Stimulated activated memory B cell treated with anti-CD40 and anti-IgM and Interleukin-4, amounts not matched to agents 10 μg/mL and 1 μg/mL and 100 μg/mL, for 72 hours (primary cell): ENCODE measurements at regions not wholly inside any gene's neighbourhood (a gene's known extent, or its start where the extent isn't known, plus 50 kb on each side); places are given as distances from the start of the nearest gene placed in this dataset.

ENCODE experiments used
- ATAC-seq: fragments of 150-1000 bp; cut with Tn5 transposase; 2 replicates; pipeline ENCODE4 v1.10.0; 2021
- H3K27ac Mint-ChIP-seq: one replicate; pipeline ENCODE4 v1.8.0; 2022; ENCODE audit warnings: mild to moderate bottlenecking, mixed read lengths
- H3K27me3 Mint-ChIP-seq: one replicate; pipeline ENCODE4 v1.8.0; 2022; ENCODE audit warnings: mixed read lengths
- H3K36me3 Mint-ChIP-seq: one replicate; pipeline ENCODE4 v1.8.0; 2022; ENCODE audit warnings: mixed read lengths
- H3K4me1 Mint-ChIP-seq: one replicate; pipeline ENCODE4 v1.8.0; 2022; ENCODE audit warnings: mixed read lengths
- H3K4me3 Mint-ChIP-seq: one replicate; pipeline ENCODE4 v1.8.0; 2022; ENCODE audit warnings: mild to moderate bottlenecking, moderate library complexity, mixed read lengths
- H3K9me3 Mint-ChIP-seq: one replicate; pipeline ENCODE4 v1.8.0; 2022; ENCODE audit warnings: mixed read lengths

GRCh38 chr12:58186401-58186800 is 245.0 kb downstream of the ATP23 start:
- Mint-ChIP-seq H3K4me1 (no peaks in the 10 kb centered on the region), H3K9me3 (peaks cover 15% of the 10 kb centered on the region), H3K27me3 (peaks cover 1% of the 10 kb centered on the region), H3K27ac (no peak overlapping the region), H3K4me3 (no peak overlapping the region), H3K36me3 (no peaks in the 10 kb centered on the region)
- no peak for ATAC-seq

DNA sequence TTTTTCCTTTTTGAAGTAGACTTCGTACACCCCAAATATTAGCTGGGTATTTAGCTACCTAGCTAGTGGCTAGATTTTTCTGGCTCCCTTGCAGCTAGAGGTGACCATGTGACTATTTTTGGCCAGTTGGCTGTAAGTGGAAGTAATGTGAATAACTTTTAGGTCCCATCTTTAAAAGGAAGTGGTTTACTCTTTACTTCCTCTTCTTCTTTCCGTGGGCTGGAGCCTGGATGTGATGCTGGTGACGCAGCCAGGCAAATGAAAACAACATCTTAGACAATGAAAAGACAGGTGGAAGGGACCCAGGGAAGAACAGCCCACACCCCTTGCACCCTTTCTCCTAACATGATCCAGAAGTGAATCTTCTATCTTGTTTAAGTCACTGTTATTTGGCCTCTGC is 245.5 kb downstream of the ATP23 start:
- peaks cover 6% of the 10 kb centered on the region for H3K27me3 Mint-ChIP-seq
- no peaks in the 10 kb centered on the region for H3K36me3 Mint-ChIP-seq
- no peaks in the 10 kb centered on the region for H3K4me1 Mint-ChIP-seq
- peaks cover 18% of the 10 kb centered on the region for H3K9me3 Mint-ChIP-seq
- H3K27ac Mint-ChIP-seq: no peak overlapping the region
- ATAC-seq: no peak
- H3K4me3 Mint-ChIP-seq: no peak overlapping the region

GRCh38 chr12:58189030-58189429 is 247.7 kb downstream of the ATP23 start:
- ATAC-seq: no peak
- Mint-ChIP-seq H3K27me3 (peaks cover 9% of the 10 kb centered on the region), H3K27ac (no peak overlapping the region), H3K36me3 (no peaks in the 10 kb centered on the region), H3K4me3 (no peak overlapping the region), H3K4me1 (no peaks in the 10 kb centered on the region), H3K9me3 (peaks cover 18% of the 10 kb centered on the region)

DNA sequence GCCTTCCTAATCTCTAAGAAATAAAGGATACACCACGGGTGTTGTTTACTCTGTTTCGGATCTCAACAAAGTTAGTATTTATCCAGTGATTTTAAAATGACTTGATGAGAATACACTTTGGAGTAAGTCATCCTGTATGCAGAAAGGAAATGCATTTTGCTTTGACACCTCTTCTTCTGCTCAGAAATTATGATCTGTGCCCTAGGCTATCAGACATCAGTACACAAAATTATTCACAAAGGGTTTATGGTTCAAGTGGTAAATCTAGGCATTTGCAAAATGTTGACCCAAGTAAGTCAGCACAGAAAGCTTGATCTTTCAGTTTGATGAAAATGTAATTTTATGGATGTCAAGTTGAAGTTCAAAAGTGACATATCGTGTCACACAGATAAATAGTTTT is 248.5 kb downstream of the ATP23 start:
- no peaks in the 10 kb centered on the region for H3K36me3 Mint-ChIP-seq
- no peak overlapping the region for H3K4me3 Mint-ChIP-seq
- no peak for ATAC-seq
- H3K4me1 Mint-ChIP-seq: no peaks in the 10 kb centered on the region
- no peak overlapping the region for H3K27ac Mint-ChIP-seq
- H3K27me3 Mint-ChIP-seq: peaks cover 9% of the 10 kb centered on the region
- H3K9me3 Mint-ChIP-seq: peaks cover 18% of the 10 kb centered on the region

GRCh38 chr12:58190618-58191017 is 249.3 kb downstream of the ATP23 start:
- peaks cover 22% of the 10 kb centered on the region for H3K9me3 Mint-ChIP-seq

GRCh38 chr12:58196971-58197370 is 255.6 kb downstream of the ATP23 start:
- no peak for ATAC-seq
- Mint-ChIP-seq H3K36me3 (no peaks in the 10 kb centered on the region), H3K27me3 (peaks cover 9% of the 10 kb centered on the region), H3K9me3 (peaks cover 10% of the 10 kb centered on the region), H3K27ac (no peak overlapping the region), H3K4me1 (peaks cover 6% of the 10 kb centered on the region), H3K4me3 (no peak overlapping the region)

More at GRCh38 chr12:58190618-58191017, 249.3 kb downstream of the ATP23 start:
- Mint-ChIP-seq H3K4me3 (no peak overlapping the region), H3K36me3 (no peaks in the 10 kb centered on the region), H3K27ac (no peak overlapping the region), H3K4me1 (no peaks in the 10 kb centered on the region), H3K27me3 (peaks cover 9% of the 10 kb centered on the region)
- no peak for ATAC-seq

- no peak overlapping the region for H3K4me3 Mint-ChIP-seq
- no peak overlapping the region for H3K27ac Mint-ChIP-seq
- no peaks in the 10 kb centered on the region for H3K36me3 Mint-ChIP-seq
- peak; percentile 46 for ATAC-seq
- no peaks in the 10 kb centered on the region for H3K27me3 Mint-ChIP-seq
- H3K9me3 Mint-ChIP-seq: no peaks in the 10 kb centered on the region
- H3K4me1 Mint-ChIP-seq: peaks cover 5% of the 10 kb centered on the region
Measured at GRCh38 chr12:58202933-58203718, 261.8 kb downstream of the ATP23 start.

DNA sequence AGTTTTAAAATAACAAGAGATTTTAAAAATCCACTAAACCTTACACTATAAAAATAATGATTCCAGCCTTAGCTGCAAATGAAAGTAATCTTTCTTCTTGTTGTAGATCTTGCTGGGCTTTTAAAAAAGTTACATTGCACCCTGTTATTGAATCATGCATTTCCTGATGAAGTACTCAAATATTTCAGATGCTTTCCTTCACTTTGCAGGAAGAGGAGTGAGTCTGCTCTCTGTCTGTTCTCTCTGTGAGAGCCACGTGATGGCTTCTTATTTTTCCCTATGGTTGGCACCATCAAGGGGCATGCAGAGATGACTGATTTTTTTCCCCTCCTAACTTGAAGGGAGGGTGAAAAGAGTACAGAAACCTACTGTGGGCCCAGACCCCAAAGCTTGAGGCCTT is 262.7 kb downstream of the ATP23 start:
- Mint-ChIP-seq H3K4me3 (no peak overlapping the region), H3K9me3 (no peaks in the 10 kb centered on the region), H3K27me3 (no peaks in the 10 kb centered on the region), H3K4me1 (peaks cover 5% of the 10 kb centered on the region), H3K27ac (no peak overlapping the region), H3K36me3 (no peaks in the 10 kb centered on the region)
- ATAC-seq: no peak

DNA sequence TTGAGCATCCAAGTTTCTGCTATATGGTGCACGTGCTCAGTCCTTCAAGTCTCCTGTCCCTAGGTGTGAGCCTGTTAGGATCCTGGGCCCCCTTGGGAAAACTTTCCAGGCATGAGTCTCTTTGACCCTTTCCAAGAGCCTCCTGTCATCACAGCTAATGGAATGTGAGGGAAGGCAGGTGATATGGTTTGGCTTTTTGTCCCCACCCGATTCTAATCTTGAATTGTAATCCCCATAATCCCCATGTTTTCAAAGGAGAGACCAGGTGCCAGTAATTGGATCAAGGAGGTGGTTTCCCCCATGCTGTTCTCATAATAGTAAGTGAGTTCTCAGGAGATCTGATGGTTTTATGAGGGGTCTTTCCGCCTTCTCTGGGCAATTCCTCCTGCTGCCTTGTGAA is 265.5 kb downstream of the ATP23 start:
- no peaks in the 10 kb centered on the region for H3K36me3 Mint-ChIP-seq
- H3K4me1 Mint-ChIP-seq: peaks cover 5% of the 10 kb centered on the region
- H3K27me3 Mint-ChIP-seq: no peaks in the 10 kb centered on the region
- no peaks in the 10 kb centered on the region for H3K9me3 Mint-ChIP-seq
- H3K4me3 Mint-ChIP-seq: no peak overlapping the region
- ATAC-seq: no peak
- no peak overlapping the region for H3K27ac Mint-ChIP-seq

DNA sequence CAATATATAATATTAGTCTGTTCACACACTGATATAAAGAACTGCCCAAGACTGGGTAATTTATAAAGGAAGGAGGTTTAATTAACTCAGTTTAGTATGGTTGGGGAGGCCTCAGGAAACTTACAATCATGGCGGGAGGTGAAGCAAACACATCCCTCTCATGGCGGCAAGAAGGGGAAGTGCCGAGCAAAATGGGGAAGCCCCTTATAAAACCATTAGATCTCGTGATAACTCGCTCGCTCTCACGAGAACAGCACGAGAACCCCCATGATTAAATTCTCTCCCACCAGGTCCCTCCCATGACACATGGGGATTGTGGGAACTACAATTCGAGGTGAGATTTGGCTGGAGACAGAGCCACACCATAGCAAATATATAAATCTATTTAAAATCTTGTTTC is 269.8 kb downstream of the ATP23 start:
- Mint-ChIP-seq H3K4me3 (no peak overlapping the region), H3K9me3 (no peaks in the 10 kb centered on the region), H3K36me3 (no peaks in the 10 kb centered on the region), H3K27me3 (no peaks in the 10 kb centered on the region), H3K27ac (no peak overlapping the region), H3K4me1 (no peaks in the 10 kb centered on the region)
- ATAC-seq: no peak

GRCh38 chr12:58217130-58217529 is 275.8 kb downstream of the ATP23 start:
- Mint-ChIP-seq H3K27me3 (no peaks in the 10 kb centered on the region), H3K9me3 (no peaks in the 10 kb centered on the region), H3K36me3 (no peaks in the 10 kb centered on the region), H3K4me3 (no peak overlapping the region), H3K27ac (no peak overlapping the region), H3K4me1 (no peaks in the 10 kb centered on the region)
- no peak for ATAC-seq

DNA sequence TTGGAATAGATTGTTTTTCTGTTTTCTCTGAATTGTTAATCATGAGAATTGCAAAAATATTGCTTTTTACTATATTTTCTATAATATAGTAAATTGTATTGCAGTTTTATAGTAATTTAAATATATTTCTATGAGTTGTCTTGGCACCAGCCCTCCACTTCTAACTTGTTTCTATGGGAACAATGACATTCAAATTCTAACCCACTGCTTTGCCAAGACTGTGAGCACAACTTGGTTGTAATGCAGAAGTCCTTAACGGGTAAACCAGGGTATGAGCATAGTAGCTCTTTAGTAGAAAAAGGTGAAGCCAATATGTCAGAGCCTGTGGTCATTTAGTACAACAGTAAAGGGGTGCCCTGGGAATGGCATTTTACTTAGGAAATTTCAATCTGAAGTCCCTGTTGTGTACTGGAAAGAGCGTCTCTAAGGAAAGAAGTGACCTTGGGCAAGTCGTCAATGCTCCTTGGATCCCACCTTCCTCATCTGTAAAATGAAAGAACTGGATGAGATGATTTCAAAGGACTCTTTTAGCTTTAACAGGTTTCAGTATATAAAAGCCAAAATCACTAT is 283.3 kb downstream of the ATP23 start:
- ATAC-seq: no peak

GRCh38 chr12:58225203-58225877 is 284.0 kb downstream of the ATP23 start:
- ATAC-seq: no peak
- Mint-ChIP-seq H3K27ac (no peak overlapping the region), H3K4me1 (no peaks in the 10 kb centered on the region), H3K27me3 (no peaks in the 10 kb centered on the region), H3K36me3 (no peaks in the 10 kb centered on the region), H3K9me3 (peaks cover 4% of the 10 kb centered on the region), H3K4me3 (no peak overlapping the region)

More for the DNA sequence above, 283.3 kb downstream of the ATP23 start:
- Mint-ChIP-seq H3K9me3 (peaks cover under 1% of the 10 kb centered on the region), H3K4me3 (no peak overlapping the region), H3K27me3 (no peaks in the 10 kb centered on the region), H3K27ac (no peak overlapping the region), H3K4me1 (no peaks in the 10 kb centered on the region), H3K36me3 (no peaks in the 10 kb centered on the region)

DNA sequence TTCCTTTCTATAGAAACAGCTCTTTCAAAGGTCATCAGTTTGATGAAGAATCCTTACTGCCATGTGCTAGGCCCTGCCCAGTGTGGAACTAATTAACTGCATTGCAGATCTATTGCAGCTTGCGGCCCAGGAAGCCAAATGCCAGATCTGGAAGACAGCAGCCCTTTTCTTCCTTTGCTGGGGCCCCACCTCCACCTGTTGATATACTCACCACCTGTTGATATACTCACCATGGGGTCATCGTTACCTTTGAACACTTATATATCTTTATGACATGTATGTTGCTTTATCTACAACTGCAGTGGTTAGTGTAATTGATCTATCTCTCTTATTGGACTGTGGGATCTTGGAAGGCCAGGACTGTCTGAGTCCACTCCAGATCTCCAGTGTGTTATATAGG is 292.5 kb downstream of the ATP23 start:
- Mint-ChIP-seq H3K36me3 (no peaks in the 10 kb centered on the region), H3K27me3 (peaks cover 24% of the 10 kb centered on the region), H3K27ac (no peak overlapping the region), H3K4me3 (no peak overlapping the region), H3K9me3 (peaks cover 4% of the 10 kb centered on the region), H3K4me1 (no peaks in the 10 kb centered on the region)
- ATAC-seq: no peak

GRCh38 chr12:58238411-58238810 is 297.0 kb downstream of the ATP23 start:
- Mint-ChIP-seq H3K9me3 (no peaks in the 10 kb centered on the region), H3K4me1 (no peaks in the 10 kb centered on the region), H3K4me3 (no peak overlapping the region), H3K36me3 (no peaks in the 10 kb centered on the region), H3K27ac (no peak overlapping the region), H3K27me3 (peaks cover 14% of the 10 kb centered on the region)
- no peak for ATAC-seq

GRCh38 chr12:58241099-58241498 is 299.7 kb downstream of the ATP23 start:
- ATAC-seq: no peak
- Mint-ChIP-seq H3K9me3 (no peaks in the 10 kb centered on the region), H3K27ac (no peak overlapping the region), H3K36me3 (no peaks in the 10 kb centered on the region), H3K4me1 (no peaks in the 10 kb centered on the region), H3K27me3 (peaks cover 9% of the 10 kb centered on the region), H3K4me3 (no peak overlapping the region)
